Eye (tissue), 1 donor: ENCODE measurements at regions not wholly inside any gene's neighbourhood (a gene's known extent, or its start where the extent isn't known, plus 50 kb on each side); places are given as distances from the start of the nearest gene placed in this dataset.

ENCODE experiments used
- DNase-seq: peaks from one replicate; pipeline ENCODE4 v3.0.0-alpha.2; 2015

DNA sequence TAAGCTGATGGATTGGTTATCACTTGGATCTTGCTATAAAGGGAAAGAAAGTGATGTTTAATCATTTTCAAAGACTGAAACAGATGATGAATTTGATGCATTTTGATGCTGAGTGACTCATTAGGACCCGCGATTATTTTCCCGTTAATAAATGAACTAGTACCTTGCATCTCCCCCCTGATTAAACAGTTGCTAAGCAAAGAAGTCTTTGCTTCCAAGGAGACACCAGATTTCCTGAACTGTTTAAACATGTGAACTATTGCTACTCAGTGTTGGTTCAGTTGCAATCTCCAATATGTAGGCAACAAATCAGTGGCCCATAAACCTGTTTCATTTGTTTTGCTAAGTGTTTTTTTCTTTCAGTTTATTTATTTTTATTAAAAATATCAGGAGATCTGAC is 375.2 kb downstream of the AACS start:
- no peak for DNase-seq

DNA sequence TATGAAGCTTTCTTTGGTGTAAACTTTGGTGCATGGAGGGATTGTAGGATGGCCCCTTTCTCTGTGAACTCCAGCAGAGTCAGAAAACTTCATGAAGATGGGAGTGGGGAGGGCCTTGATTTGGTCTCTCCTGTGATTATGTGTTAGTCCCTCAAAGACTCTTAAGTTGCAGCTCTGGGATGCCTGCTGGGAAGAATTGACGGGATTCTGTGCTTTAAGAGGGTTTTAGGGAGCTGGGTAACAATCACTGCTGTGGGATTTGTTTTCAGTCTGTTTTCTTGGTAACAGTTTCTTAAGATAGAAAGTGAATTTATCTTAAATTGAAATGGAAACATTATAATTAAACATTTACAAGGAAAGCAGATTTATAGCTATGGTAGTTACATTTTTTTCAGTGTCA is 378.1 kb downstream of the AACS start:
- DNase-seq, result no peak

DNA sequence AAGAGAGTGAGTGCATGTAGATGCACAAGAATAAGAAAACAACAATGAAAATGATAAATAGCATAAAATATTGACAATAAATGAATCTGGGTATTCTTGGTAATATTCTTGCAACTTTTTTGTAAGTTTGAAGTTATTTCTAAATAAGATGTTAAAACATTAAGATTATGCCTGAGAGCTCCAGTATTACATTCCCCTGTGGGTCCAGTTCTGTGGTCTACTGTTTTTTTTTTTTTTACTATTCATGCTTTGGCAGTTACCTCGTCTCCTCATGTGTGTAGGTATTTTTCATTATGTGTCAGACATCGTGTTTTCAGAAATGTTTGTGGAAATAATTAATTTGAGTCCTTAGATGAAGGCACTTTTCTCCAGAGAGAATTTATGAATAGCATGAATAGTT is 386.2 kb downstream of the AACS start:
- DNase-seq, result no peak

DNA sequence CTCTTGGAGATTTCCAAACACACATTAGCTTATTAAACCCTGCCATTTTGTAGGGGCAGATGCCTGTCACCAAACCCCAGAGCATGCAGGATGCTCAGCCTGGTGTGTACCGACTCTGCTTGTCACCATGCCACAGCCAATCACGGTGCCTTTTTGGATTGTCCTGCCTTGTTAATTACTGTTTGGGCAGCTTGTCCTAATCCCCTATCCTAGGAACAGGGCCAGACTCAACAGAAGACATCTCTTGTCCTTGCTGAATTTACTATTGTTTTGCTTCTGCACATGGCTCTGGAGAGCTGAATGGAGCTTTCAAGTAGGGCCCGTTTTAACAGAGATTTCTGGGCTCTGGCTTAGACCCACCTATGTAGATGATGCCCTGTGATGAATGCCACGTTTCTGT is 388.5 kb downstream of the AACS start:
- DNase-seq, result no peak

DNA sequence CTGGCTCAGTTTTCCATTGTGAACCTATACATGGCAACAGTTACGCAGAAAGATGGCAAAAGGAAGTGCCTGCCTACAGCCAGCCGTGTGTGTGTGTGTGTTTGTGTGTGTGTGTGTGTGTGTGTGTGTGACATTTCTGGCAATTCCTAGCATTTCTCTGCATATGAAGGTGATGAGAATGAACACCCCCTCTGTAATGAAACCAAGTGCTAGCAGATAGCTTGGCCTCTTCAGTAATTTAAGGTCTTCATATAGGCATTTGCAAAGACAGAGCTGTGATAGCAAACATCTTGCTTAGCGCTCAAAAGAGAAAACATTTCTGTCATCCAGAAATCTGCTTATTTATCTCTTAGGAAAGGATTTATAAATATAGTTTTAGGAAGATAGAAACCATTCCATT is 389.1 kb downstream of the AACS start:
- no peak for DNase-seq

DNA sequence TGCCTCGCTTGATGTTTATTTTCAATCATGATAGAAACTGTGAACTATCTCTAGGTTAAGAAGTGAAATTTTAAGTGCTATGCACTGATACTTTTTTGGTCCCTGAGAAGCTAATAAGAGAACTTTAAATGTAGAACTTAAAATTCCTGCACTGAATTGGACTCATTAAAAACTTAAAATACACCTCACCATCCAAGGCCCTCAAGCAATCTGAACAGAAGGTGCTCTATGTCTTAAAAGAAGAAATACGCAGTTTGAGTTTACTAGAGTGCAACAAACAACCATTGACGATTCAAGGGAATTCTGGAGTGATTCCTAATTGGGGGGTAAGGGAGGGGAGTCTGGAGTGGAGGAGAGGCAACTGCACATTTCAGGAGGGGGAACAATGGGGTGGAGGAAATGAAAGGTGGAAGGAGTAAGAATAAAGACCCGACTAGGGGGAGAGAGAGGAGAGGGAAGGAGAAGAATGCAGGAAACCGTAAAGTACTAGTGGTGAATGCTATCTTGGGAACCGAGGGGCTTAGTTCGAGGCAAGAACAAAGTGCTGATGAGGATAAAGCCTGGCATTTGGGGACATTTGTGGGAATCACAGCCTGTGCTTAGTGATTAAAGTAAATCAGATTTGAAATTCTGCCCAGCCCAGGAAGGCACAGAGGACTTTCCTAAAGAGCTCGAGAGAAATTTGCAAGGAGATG is 389.7 kb downstream of the AACS start:
- no peak for DNase-seq

DNA sequence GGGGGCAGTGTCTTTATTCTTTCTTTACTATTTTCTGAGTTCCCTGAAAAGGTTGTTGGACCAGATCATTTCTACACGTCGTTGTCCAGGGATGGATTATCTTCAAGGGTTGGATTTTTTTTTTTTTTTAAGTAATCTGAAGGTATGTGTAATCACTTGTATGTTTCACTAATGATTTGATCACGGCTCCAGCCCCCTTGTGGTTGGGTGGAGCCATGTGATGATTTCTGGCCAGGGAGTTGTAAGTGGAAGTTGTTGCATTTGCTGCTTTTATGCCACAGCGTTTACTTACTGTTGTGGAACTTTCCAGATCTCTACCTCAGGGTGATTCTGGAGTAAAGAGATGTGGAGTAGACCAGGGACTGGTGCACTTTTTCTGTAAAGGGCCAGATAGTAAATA is 390.3 kb downstream of the AACS start:
- no peak for DNase-seq

DNA sequence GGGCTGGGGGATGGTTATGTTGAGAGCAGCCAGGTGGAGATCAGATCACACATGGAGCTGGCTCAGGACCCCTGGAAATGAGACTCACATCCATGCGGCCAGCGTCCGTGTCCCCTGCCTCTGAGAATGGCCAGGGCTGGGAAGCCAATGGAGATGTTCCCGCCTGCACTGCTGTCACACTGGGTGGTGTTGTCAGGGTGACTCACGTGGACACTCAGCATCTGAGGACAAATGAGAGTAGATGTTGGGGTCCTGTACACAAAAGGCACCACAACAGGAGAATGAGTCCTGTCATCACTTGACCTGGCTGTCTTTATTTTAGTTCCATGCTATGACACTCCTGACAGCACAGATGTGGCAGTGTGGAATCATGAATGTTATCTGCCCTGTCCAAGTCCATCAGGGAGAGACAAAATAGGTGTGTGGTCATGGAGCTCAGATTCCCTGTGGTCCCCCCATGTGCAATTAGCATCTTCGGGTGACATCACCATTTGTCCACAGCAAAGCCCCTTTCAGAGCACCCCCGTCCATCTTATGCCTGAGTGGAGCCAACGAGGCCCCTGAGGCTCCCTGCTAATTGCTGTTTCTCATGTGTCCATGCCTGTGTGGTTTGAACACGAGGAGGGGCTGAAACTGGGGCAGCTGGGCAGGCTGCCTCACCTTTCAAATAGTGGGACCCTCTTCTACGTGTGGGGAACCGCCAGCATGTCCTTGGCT is 393.5 kb downstream of the AACS start:
- peak; percentile 71 for DNase-seq

DNA sequence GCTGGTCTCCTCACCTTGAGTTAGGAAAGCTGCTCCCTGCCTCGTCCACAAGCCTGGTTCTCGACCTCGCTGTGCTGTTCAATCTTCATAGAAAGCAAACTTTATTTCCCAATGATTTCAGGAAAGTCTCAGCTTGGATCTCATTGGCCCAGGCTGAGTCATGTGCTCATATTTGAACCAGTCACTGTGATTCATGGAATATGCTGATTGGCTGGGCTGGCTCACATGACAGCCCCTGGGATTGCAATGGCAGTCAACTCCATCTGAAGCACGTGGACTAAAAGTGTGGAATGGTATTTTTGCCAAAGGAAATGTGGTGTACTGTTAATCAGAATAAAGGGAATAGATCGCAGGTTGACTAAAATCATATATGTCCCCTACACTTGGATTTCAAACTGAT is 396.6 kb downstream of the AACS start:
- DNase-seq, result no peak

DNA sequence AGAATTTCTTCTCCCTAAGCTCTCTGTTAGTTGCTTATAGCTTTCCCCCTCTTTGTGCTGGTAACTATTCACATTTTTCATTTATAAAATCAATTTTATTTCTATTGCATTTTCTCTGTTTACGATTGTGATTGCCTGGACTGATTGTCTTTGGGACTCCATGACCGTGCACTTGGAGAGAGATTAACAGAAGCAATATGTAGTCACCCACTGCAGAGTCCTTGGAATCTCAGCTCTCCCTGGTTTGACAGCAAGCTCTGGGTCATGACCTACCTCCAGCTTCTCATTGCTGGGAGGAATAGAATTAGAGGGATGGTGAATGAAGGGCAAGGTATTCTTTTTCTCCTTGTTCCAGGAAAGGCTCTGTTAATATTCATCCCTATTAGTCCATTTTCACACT is 398.2 kb downstream of the AACS start:
- peak; percentile 47 for DNase-seq

DNA sequence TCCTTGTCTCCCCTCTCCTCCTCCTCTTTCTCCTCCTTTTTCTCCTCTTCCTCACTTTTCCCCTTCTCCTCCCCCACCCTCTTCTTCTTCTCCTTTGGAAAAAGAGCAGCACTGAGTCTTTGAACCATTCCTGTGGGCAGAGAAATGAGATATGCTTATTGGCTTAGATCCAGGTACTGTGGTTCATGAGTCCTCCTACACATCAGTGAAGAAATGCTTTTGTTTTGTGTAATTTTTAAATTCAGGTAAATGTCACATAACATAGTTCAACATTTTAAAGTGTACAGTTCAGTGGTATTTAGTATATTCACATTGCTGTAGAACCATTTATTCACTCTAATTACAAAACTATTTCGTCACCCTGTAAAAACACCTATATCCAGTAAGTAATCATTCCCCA is 402.1 kb downstream of the AACS start:
- no peak for DNase-seq

DNA sequence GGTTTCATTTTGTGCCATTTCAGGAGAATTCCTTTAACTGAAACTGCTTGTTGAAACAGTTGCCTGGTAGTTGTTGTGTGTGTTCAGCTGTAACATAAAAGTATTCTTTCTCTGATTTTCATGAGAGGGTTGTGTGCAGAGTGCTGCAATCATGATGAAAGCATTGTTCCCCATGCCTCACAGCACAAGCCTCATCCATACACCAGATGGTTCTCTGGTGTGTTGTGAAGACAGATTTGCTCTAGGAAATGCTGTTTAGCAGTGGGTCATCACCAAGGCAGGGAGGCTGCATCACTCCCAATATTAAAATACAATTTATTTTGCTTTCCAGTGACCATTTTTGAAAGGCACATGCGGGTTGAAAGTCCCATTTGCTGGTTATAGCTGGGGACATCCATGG is 404.4 kb downstream of the AACS start:
- DNase-seq, result no peak

DNA sequence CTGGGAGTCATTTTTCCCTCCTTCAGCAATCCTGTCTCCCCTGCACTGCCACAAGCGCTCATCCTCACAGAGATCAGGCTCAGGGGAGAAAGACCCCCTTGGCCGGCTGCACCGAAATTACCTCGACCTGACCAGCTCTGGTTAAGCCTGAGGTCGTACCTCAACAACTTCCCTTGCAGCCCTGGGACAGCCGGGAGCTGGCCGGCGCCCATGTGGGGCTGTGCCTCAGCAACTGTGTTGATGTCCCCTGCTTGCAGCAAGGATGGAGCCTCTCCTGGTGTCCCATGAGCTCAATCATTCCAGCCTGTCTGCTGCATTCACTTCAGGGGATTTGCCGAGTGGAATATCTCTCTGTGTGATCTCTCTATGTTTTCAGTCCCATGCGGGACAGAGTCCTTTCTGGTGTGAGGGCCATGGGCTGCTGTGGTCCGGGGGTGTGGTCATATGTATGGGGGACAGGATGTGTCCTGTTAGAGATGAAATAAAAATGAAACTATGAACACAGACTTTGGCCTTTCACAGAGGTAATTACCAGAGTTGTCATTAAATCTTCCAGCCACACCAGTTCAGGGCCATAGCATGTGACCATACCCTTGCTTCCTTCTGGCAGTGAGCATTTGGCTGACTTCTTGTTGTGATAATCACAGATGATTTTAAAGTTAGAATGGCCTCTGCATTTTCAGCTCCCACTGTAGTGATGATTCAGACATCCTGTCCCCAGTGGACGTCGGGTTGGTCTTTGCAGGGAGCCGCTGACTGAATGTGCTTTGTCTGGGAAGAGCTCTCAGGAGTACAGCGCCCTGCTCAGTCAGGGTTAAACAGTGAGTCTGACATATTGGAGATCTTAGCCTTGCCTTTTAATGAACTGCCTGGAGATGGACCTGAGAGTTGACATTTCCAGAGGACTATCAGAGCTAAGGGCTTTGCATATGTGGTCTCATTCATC is 405.9 kb downstream of the AACS start:
- peak; percentile 23 for DNase-seq

DNA sequence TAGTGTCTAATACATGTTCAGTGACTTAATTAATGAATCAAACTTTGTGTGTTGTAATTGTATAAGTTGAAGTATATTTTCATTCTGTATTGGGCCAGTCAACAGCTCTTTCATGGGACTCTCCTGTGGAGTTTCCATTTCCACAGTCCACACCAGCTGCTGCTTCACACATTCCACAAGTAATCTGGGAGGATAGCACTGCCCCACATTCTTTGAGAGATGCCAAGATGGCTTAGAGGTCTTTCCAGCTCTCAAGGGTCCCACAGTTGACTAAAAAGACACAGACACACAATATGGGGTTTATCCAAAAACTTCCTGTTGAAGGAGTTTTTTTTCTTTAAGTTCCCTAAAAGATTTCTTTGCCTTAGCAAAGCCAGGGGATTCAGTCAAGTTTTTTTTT is 408.3 kb downstream of the AACS start:
- DNase-seq, result peak; percentile 30

DNA sequence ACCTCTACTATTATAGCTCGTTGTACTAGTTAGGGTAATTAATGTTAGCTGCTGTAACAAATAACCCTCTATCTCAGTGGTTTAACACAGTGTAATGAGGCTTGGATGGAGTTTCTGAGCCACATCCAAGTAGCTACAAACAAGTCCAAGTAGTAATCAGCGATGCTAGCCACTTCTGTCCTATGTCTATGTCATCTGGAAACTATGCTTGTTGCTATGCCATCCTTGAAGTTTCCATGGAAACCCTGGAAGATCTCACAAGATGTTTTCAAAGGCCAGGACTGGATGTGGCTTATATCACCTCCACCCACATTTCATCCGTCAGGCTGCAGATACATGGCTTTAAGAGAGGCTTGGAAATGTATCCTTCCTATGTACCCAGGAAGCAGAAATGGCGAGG is 422.1 kb downstream of the AACS start:
- no peak for DNase-seq

DNA sequence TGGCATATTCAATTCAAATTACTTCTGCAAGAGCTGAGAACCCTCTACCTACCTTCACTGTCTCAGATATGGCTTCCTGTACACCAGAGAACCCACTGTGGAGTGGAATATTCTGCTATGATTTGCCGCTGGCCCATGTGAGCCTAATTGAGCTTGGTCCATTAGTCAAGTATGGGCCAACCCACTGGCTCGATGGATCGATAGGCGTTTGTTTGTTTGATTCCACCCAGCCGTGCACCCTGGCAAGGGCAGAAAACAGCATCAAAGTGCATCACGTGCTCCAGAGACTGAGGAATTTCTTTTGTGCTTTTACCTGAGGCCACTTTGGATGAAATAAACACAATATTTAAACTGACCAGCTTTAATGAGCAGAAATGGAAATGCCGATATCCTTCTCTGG is 426.3 kb downstream of the AACS start:
- DNase-seq, result peak; percentile 51

DNA sequence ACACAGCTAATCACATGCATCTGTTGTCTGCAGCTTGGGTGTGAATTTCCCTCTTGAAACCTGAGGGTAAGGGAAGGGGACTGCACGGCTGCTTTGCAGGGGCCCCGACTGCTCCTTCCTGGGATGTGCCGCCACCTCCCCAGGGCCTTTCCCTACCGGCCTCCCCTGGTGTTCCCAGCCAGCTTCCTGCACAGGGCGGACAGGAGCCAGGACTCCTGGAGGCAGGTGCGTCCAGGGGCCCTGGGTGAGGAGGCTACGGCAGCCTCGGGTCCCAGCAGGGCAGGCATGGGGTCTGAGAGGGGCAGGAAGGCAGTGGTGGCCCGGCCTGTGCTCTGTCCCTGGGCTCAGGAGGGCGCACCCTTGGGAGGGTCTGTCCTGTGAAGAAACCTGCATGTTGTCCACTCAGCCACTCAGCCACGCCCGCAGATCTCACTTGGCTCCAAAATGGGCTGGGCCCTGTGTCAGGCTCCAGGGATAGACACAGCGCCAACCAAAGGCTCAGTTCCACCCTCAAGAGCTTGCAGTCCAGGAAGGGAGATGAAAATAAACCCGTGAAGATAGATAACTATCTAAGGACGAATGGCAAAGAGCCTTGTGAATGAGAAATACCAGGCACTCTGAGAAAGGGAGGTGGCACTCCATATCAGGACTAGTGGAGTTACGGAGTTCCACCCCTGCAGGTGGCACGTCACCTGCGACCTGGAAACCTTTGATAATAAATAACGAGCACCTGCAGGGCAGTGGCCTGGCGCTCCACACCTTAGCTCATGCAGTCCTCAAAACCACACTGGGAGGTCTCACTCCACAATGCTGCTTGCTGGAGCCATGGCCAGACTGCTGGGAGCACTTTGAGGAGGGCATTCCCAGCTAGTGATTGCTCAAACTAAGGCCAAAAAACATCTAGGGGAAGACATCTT is 427.4 kb downstream of the AACS start:
- DNase-seq, result no peak

DNA sequence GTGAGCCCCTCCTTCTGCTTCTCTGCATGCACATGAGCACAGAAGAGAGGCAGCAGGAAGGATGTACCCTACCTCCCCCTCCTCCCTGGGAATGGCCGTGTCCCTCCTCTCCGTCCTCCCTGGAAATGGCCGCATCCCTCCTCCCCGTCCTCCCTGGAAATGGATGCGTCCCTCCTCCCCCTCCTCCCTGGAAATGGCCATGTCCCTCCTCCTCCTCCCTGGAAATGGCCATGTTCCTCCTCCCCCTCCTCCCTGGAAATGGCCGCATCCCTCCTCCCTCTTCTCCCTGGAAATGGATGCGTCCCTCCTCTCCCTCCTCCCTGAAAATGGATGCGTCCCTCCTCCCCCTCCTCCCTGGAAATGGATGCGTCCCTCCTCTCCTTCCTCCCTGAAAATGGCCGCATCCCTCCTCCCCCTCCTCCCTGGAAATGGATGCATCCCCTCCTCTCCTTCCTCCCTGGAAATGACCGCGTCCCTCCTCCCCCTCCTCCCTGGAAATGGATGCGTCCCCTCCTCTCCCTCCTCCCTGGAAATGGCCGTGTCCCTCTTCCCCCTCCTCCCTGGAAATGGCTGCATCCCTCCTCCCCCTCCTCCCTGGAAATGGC is 428.6 kb downstream of the AACS start:
- DNase-seq, result no peak

DNA sequence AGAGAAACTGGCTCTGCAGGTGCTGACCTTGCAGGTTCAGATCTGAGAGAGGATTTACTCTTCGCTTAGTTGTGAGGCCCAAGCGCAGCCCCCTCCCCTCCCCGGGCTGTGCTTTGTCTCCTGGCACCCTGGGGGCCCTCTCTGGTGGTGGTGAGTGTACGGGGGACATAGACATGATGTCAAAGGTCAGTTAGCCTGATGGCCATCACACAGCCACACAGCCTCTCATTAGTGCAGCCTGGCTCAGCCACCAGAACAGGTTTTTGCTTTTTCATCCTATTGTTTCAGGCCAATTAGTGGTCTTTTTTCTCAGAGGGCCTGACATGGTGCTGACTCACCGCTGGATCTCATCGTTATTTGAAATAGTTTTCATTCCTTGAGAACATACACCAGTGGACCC is 437.9 kb downstream of the AACS start:
- DNase-seq, result peak; percentile 69

DNA sequence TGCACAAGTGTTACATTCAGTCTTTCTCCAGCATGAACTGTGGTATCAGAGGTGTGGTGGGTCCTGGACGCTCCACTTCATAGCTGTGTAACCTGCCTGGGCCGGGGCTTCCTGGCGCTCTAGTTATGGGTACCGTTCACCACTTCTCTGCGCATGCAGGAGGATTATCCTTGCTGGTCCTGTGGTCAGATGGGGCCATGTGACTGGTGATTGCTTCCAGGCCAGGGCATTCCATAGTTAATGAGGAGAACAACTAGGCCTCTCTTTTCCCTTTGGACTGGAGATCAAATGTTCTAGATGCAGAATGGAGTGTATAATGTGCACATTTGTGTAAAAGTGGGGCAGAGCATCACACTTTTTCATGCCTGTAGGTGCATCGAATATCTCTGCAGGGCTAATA is 444.0 kb downstream of the AACS start:
- DNase-seq, result no peak

DNA sequence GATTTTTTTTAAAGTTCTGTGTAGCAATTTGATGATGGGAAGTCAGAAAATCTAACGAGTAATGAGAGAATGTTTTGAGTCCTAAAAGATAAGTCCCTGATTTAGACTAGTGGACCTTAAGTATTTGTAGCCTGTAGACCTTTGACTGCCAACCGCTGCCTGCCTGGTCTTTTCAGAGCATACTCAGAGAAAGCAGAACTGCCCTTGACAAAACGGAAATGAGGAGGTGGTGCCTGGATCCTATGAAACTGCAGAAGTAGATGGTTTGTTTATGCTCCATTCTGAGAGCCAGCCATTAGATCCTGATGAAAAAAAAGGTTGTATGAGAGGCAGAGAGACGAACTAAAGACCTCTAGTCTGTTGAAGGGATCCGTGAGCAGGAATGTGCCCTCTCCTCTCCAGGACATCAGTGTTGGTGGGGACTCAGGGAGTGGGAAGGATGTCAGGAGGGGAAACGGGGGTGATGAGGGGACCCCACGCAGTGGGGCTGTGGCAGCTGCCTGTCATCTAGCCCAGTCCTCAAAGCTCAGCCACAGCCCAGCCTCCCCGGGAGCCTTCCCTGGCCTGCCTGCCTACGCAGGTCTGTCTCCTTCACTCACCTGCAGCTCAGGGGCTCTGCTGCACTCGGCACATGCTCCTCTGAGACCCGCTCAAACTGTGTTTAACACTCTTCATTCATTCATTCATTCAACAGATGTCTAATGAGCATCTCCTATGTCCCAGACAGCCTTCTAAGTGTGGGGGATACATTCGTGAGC is 447.5 kb downstream of the AACS start:
- DNase-seq, result no peak
